IMR-90 (cell line): ENCODE measurements at regions not wholly inside any gene's neighbourhood (a gene's known extent, or its start where the extent isn't known, plus 50 kb on each side); places are given as distances from the start of the nearest gene placed in this dataset.

Source experiments
- ATAC-seq: fragments of 200-7000 bp; cut with Tn5 transposase; 2 replicates; pipeline ENCODE4 v1.9.1; 2020; ENCODE audit warnings: low read depth, mild to moderate bottlenecking, moderate library complexity
- BruUV-seq: library from RNA; stranded (reverse); fragments of 400-500 nt; replicated peaks from 2 replicates; lab custom pipeline; 2021; lab: Mats Ljungman, UMichigan
- CTCF ChIA-PET: fragments of 300-600 bp; formaldehyde crosslinking; extraction: SDS; loops from one replicate; lab custom pipeline; 2021; ENCODE audit warnings: antibody characterized with exemption; lab: Yijun Ruan, JAX
- POLR2A ChIA-PET: fragments of 300-600 bp; sonication (Branson Sonifier 250); formaldehyde crosslinking; loops from one replicate; lab custom pipeline; 2022; ENCODE audit warnings: antibody characterized with exemption; ENCODE audit not compliant: unreplicated experiment; lab: Charles Lee
- DNase-seq: peaks from one replicate; pipeline ENCODE4 v3.0.0; 2013
- H2AFZ ChIP-seq: replicated peaks from 2 replicates; pipeline ENCODE3; 2013; ENCODE audit warnings: low read length, mild to moderate bottlenecking; ENCODE audit not compliant: poor library complexity
- H2AK5ac ChIP-seq: 2 replicates; pipeline ENCODE4 v1.6.1; 2013; ENCODE audit warnings: low read depth, low read length, inconsistent platforms
- H2AK9ac ChIP-seq: replicated peaks from 2 replicates; pipeline ENCODE3; 2013; ENCODE audit warnings: mild to moderate bottlenecking, low read depth, low read length, moderate library complexity; ENCODE audit not compliant: poor library complexity
- H2BK120ac ChIP-seq: 2 replicates; pipeline ENCODE4 v1.6.1; 2013; ENCODE audit warnings: low read depth, low read length, inconsistent platforms
- H2BK15ac ChIP-seq: 3 replicates; pipeline ENCODE4 v1.6.1; 2013; ENCODE audit warnings: low read depth, low read length, inconsistent platforms
- H2BK20ac ChIP-seq: 2 replicates; pipeline ENCODE4 v1.6.1; 2013; ENCODE audit warnings: low read depth, mild to moderate bottlenecking, inconsistent platforms, low read length, moderate library complexity
- H2BK5ac ChIP-seq: 2 replicates; pipeline ENCODE4 v1.6.1; 2013; ENCODE audit warnings: mild to moderate bottlenecking, low read depth, low read length, inconsistent platforms; ENCODE audit not compliant: poor library complexity, severe bottlenecking
- H3K14ac ChIP-seq: replicated peaks from 2 replicates; pipeline ENCODE4 v1.6.1; 2013; ENCODE audit warnings: low read depth, low read length, inconsistent platforms
- H3K18ac ChIP-seq: 2 replicates; pipeline ENCODE4 v1.6.1; 2013; ENCODE audit warnings: low read depth, low read length, control low read depth
- H3K23ac ChIP-seq: 2 replicates; pipeline ENCODE4 v1.6.1; 2013; ENCODE audit warnings: low read depth, low read length, inconsistent platforms
- H3K27ac ChIP-seq: 2 replicates; pipeline ENCODE4 v1.5.1; 2013; ENCODE audit warnings: mild to moderate bottlenecking, control low read depth, low read length; ENCODE audit not compliant: insufficient read depth
- H3K27me3 ChIP-seq: 2 replicates; pipeline ENCODE4 v1.6.1; 2013; ENCODE audit warnings: low read length; ENCODE audit not compliant: control insufficient read depth, insufficient read depth
- H3K36me3 ChIP-seq: 2 replicates; pipeline ENCODE4 v1.6.1; 2013; ENCODE audit warnings: low read length, mixed read lengths; ENCODE audit not compliant: control insufficient read depth, insufficient read depth
- H3K4ac ChIP-seq: 2 replicates; pipeline ENCODE4 v1.6.1; 2013; ENCODE audit warnings: low read depth, low read length, inconsistent platforms
- H3K4me1 ChIP-seq: 2 replicates; pipeline ENCODE4 v1.6.1; 2013; ENCODE audit warnings: low read length, mixed read lengths; ENCODE audit not compliant: control insufficient read depth, insufficient read depth
- H3K4me2 ChIP-seq: 2 replicates; pipeline ENCODE4 v1.6.1; 2013; ENCODE audit warnings: low read depth, mild to moderate bottlenecking, control low read depth, low read length, moderate library complexity
- H3K4me3 ChIP-seq: 2 replicates; pipeline ENCODE4 v1.5.1; 2013; ENCODE audit warnings: low read depth, mild to moderate bottlenecking, control low read depth, low read length, moderate library complexity; ENCODE audit not compliant: insufficient read depth
- H3K56ac ChIP-seq: 2 replicates; pipeline ENCODE4 v1.6.1; 2013; ENCODE audit warnings: low read length, inconsistent platforms; ENCODE audit not compliant: insufficient read depth; ENCODE audit errors: extremely low read depth
- H3K79me1 ChIP-seq, 2 experiments: 2 replicates each; pipeline ENCODE4 v1.6.1; 2013; ENCODE audit warnings: low read length in 2 of 2, inconsistent platforms in 1 of 2, low read depth in 1 of 2
- H3K9ac ChIP-seq: 2 replicates; pipeline ENCODE4 v1.6.1; 2013; ENCODE audit warnings: low read depth, low read length, control low read depth
- H3K9me1 ChIP-seq: 2 replicates; pipeline ENCODE4 v1.6.1; 2013; ENCODE audit warnings: low read length, inconsistent platforms; ENCODE audit not compliant: insufficient read depth
- H3K9me3 ChIP-seq: 2 replicates; pipeline ENCODE4 v1.6.1; 2013; ENCODE audit warnings: low read length; ENCODE audit not compliant: control insufficient read depth, insufficient read depth
- H4K20me1 ChIP-seq: 2 replicates; pipeline ENCODE4 v1.6.1; 2013; ENCODE audit warnings: low read length, inconsistent platforms; ENCODE audit not compliant: insufficient read depth
- H4K5ac ChIP-seq: 2 replicates; pipeline ENCODE4 v1.6.1; 2013; ENCODE audit warnings: mild to moderate bottlenecking, low read depth, low read length, control low read depth
- H4K8ac ChIP-seq, 2 experiments: 2 replicates each; pipeline ENCODE4 v1.6.1; 2013; ENCODE audit warnings: low read depth in 2 of 2, low read length in 2 of 2, control low read depth in 1 of 2, inconsistent platforms in 1 of 2
- H4K91ac ChIP-seq: 2 replicates; pipeline ENCODE4 v1.6.1; 2013; ENCODE audit warnings: low read depth, low read length, inconsistent platforms; ENCODE audit not compliant: insufficient read depth
- BHLHE40 ChIP-seq: fragments of 150-350 bp; IDR thresholded peaks from 2 replicates; pipeline ENCODE4 v1.6.1; 2016; ENCODE audit warnings: mild to moderate bottlenecking, low read depth, low read length
- CEBPB ChIP-seq: IDR thresholded peaks from 2 replicates; pipeline ENCODE4 v1.6.1; 2012; ENCODE audit warnings: low read depth, low read length, improper control_type of control experiment
- CTCF ChIP-seq: conservative IDR thresholded peaks from 2 replicates; pipeline ENCODE4 v1.5.1; 2012; ENCODE audit warnings: mild to moderate bottlenecking, low read depth, low read length, improper control_type of control experiment
- MAZ ChIP-seq: IDR thresholded peaks from 2 replicates; pipeline ENCODE4 v1.6.1; 2012; ENCODE audit warnings: low read depth, mild to moderate bottlenecking, low read length, improper control_type of control experiment, moderate library complexity, borderline replicate concordance
- NFE2L2 ChIP-seq: fragments of 150-350 bp; IDR thresholded peaks from 2 replicates; pipeline ENCODE4 v1.6.1; 2016; ENCODE audit warnings: low read depth, mild to moderate bottlenecking, low read length
- RAD21 ChIP-seq: IDR thresholded peaks from 2 replicates; pipeline ENCODE4 v1.6.1; 2012; ENCODE audit warnings: low read length, improper control_type of control experiment
- SMC3 ChIP-seq: fragments of 150-350 bp; IDR thresholded peaks from 2 replicates; pipeline ENCODE4 v1.6.1; 2016; ENCODE audit warnings: low read depth, mild to moderate bottlenecking, antibody characterized with exemption, low read length, moderate library complexity
- USF2 ChIP-seq: fragments of 150-350 bp; IDR thresholded peaks from 2 replicates; pipeline ENCODE4 v1.6.1; 2017; ENCODE audit warnings: mild to moderate bottlenecking, antibody characterized with exemption, low read length, low read depth
- WGBS, 2 experiments: methylation state at CpG; one replicate each; pipeline versions ENCODE4 v1.1.5 to v1.1.7; 2013; ENCODE audit warnings: missing lambda C conversion rate in 2 of 2; ENCODE audit not compliant: insufficient read length in 1 of 2; ENCODE audit errors: extremely low coverage in 2 of 2; 5-methylcytosine and 5-hydroxymethylcytosine counted together
- dilution Hi-C: fragments of 300-500 bp; cut with HindIII; formaldehyde crosslinking; loops from one replicate; pipeline ENCODE4 v1.14.3; 2018; ENCODE audit warnings: low sequenced_read_pairs; ENCODE audit not compliant: unreplicated experiment
- in situ Hi-C: fragments of 300-500 bp; cut with MboI; formaldehyde crosslinking; loops from 3 replicates; pipeline ENCODE4 v1.14.3; 2019; ENCODE audit warnings: low sequenced_read_pairs, inconsistent platforms, mixed read lengths
- intact Hi-C: fragments of 100-400 bp; cut with micrococcal nuclease; formaldehyde crosslinking; loops from 2 replicates; pipeline ENCODE4 v1.10.0; 2022

GRCh38 chr4:147096667-147097604, 151.3 kb upstream of the TTC29 start:
- H3K18ac ChIP-seq: no peak overlapping the region
- BruUV-seq: no TSS peak
- peak; percentile 79 for ATAC-seq
- no peak overlapping the region for H4K5ac ChIP-seq
- no peak overlapping the region for H2AK9ac ChIP-seq
- H3K9ac ChIP-seq: no peak overlapping the region
- H2BK20ac ChIP-seq: no peak overlapping the region
- no CpG with 5 or more reads among the region's 6 CpGs for WGBS, 2 experiments
- no peak overlapping the region for H3K4me2 ChIP-seq
- H3K9me3 ChIP-seq: no peaks in the 10 kb centered on the region
- no peak overlapping the region for H2AK5ac ChIP-seq
- in situ Hi-C loops (loop anchor here (5.0 to 10.0 kb wide), 2 partner anchors 80 to 762 kb away; no protein-coding TSS in a partner anchor), dilution Hi-C loops (no loop called here), intact Hi-C loops (loop anchor here (1.0 to 10.0 kb wide), 7 partner anchors 40 to 992 kb away; partner anchors contain the start of genes POU4F2 and SLC10A7)
- TF ChIP-seq SMC3 (peak; percentile 61), BHLHE40 (no peak), MAZ (no peak), CTCF (peak; percentile 74), NFE2L2 (no peak), CEBPB (0 out of 2 replicates have a peak, but pooled peaks have one; percentile 42), RAD21 (peak; percentile 75), USF2 (no peak)
- no peak overlapping the region for H3K56ac ChIP-seq
- peak overlapping the region; percentile 23 for H2BK5ac ChIP-seq
- H3K4ac ChIP-seq: no peak overlapping the region
- H4K91ac ChIP-seq: no peak overlapping the region
- H2BK120ac ChIP-seq: no peak overlapping the region
- no peak overlapping the region for H2AFZ ChIP-seq
- H3K27ac ChIP-seq: no peak overlapping the region
- POLR2A ChIA-PET: no interaction called here
- no peak overlapping the region for H3K14ac ChIP-seq
- no peaks in the 10 kb centered on the region for H3K36me3 ChIP-seq
- H3K27me3 ChIP-seq: no peaks in the 10 kb centered on the region
- H4K20me1 ChIP-seq: no peaks in the 10 kb centered on the region
- no peak overlapping the region for H3K4me3 ChIP-seq
- H4K8ac ChIP-seq: no peak overlapping the region
- H2BK15ac ChIP-seq: no peak overlapping the region
- CTCF ChIA-PET: interaction anchor here (0.7 to 4.8 kb wide), 11 partner anchors 8 to 513 kb away, joined by 3 to 61 read pairs (median 3); no protein-coding TSS in a partner anchor
- no peaks in the 10 kb centered on the region; the same call in 1 of the 2 replicates for H3K9me1 ChIP-seq
- H3K23ac ChIP-seq: no peak overlapping the region
- peaks cover 5% of the 10 kb centered on the region for H3K4me1 ChIP-seq
- H3K79me1 ChIP-seq: no peaks in the 10 kb centered on the region
- DNase-seq: peak; percentile 69
